ENCODE measurements at regions not wholly inside any gene's neighbourhood (a gene's known extent, or its start where the extent isn't known, plus 50 kb on each side); places are given as distances from the start of the nearest gene placed in this dataset.

DNA sequence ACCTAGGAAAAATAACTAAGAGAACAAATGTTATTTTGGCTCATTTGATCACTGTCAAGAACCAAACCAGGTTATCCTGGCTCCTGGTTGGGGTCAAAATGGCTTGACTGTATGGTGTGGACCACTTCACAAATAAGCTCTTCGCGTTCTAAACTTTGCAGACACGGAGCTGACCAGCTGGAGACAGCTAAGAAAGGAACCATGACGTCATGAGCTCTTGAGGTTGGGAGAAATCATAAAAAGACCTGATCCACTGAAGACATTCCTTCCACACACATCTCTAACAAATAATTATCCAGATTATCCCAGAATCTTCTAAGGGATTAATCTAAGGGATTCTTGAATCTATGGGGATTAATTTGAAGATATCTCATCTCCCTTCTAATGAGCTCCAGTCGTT is 321.5 kb upstream of the IGF1R start:
- H3K4me3 Mint-ChIP-seq (ENCODE audit: unreplicated experiment), result no peak overlapping the region
- H3K27ac Mint-ChIP-seq (ENCODE audit: unreplicated experiment), result no peak overlapping the region
- H3K27me3 ChIP-seq (replicated peaks; ENCODE audit: control insufficient read depth, insufficient read depth, low read length), result no peaks in the 10 kb centered on the region
- H3K9me3 Mint-ChIP-seq (ENCODE audit: unreplicated experiment), result no peaks in the 10 kb centered on the region
- no peaks in the 10 kb centered on the region for H3K9me3 ChIP-seq
- H3K27me3 Mint-ChIP-seq (ENCODE audit: insufficient read depth, unreplicated experiment), result peaks cover 8% of the 10 kb centered on the region
- DNase-seq, result no peak
- no TSS peak for BruUV-seq (replicated peaks)
- no peaks in the 10 kb centered on the region for H3K36me3 Mint-ChIP-seq (ENCODE audit: insufficient read depth, unreplicated experiment)
- H3K36me3 ChIP-seq (ENCODE audit: control insufficient read depth, insufficient read depth, low read length), result no peaks in the 10 kb centered on the region
- no peaks in the 10 kb centered on the region for H3K4me1 ChIP-seq
- H3K4me1 Mint-ChIP-seq (ENCODE audit: low read depth, unreplicated experiment), result no peaks in the 10 kb centered on the region
- TF ChIP-seq CTCF (IDR thresholded peaks at IDR 0.05; ENCODE audit: insufficient read depth in 1 of 2, low read depth in 1 of 2, low read length in 1 of 2, severe bottlenecking in 1 of 2, unreplicated experiment in 1 of 2), result no peak
- no peak overlapping the region for H3K4me3 ChIP-seq (ENCODE audit: low read depth, low read length)
- POLR2A ChIA-PET, result no interaction called here
- intact Hi-C loops (cut with micrococcal nuclease; ENCODE audit: unreplicated experiment), result no loop called here
- CTCF ChIA-PET, result no interaction called here

GRCh38 chr15:98330258-98330657 is 318.1 kb upstream of the IGF1R start:
- CTCF ChIA-PET, result no interaction called here
- H3K27ac Mint-ChIP-seq (ENCODE audit: unreplicated experiment), result no peak overlapping the region

DNA sequence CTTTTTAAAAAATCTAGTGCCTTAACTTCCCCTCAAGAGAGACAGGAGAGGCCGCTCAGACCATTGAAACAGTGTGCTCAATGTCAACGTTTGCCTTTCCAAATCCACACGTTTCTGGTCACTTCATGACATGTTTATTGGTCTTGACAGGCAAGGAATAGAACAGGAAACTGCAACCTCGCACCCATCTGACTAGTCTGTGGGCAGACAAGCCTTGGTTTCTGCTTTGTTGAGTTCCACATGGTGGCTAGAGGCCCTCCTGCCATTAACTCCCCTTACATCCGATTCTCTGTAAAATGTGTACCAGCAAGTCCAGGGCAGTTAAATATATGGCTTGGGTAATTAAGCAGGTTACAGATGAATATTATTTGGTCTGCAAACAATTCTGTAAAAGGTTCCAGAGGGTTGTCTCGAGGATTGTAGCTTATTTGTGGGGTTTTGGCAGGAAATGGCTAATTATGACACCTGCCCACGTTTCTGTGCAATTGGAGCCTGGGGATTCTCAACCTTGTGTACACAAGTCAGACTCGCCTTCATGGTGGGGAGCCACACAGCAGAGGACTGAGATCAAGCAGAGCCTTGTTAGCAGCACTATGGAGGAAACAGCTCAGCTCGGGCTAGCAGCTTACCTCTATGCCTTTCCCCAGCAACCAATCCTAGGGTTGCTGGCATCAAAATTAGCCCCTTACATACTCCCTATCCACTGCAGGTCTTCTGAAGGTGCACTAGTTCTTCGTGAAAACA is 317.5 kb upstream of the IGF1R start:
- H3K27me3 ChIP-seq (replicated peaks; ENCODE audit: control insufficient read depth, insufficient read depth, low read length), result no peaks in the 10 kb centered on the region
- Mint-ChIP-seq H3K27ac (ENCODE audit: unreplicated experiment) (no peak overlapping the region), H3K4me3 (ENCODE audit: unreplicated experiment) (no peak overlapping the region), H3K27me3 (ENCODE audit: insufficient read depth, unreplicated experiment) (peaks cover 19% of the 10 kb centered on the region), H3K4me1 (ENCODE audit: low read depth, unreplicated experiment) (no peaks in the 10 kb centered on the region), H3K9me3 (ENCODE audit: unreplicated experiment) (no peaks in the 10 kb centered on the region), H3K36me3 (ENCODE audit: insufficient read depth, unreplicated experiment) (no peaks in the 10 kb centered on the region)
- CTCF ChIA-PET, result no interaction called here
- POLR2A ChIA-PET, result no interaction called here
- no peaks in the 10 kb centered on the region for H3K4me1 ChIP-seq
- no peak for DNase-seq
- no peak for TF ChIP-seq CTCF (IDR thresholded peaks at IDR 0.05; ENCODE audit: insufficient read depth in 1 of 2, low read depth in 1 of 2, low read length in 1 of 2, severe bottlenecking in 1 of 2, unreplicated experiment in 1 of 2)
- H3K4me3 ChIP-seq (ENCODE audit: low read depth, low read length), result no peak overlapping the region
- H3K9me3 ChIP-seq, result no peaks in the 10 kb centered on the region
- intact Hi-C loops (cut with micrococcal nuclease; ENCODE audit: unreplicated experiment), result no loop called here
- BruUV-seq (replicated peaks), result no TSS peak
- no peaks in the 10 kb centered on the region for H3K36me3 ChIP-seq (ENCODE audit: control insufficient read depth, insufficient read depth, low read length)

More at GRCh38 chr15:98330258-98330657, 318.1 kb upstream of the IGF1R start:
- no peaks in the 10 kb centered on the region for H3K27me3 ChIP-seq (replicated peaks; ENCODE audit: control insufficient read depth, insufficient read depth, low read length)
- no peaks in the 10 kb centered on the region for H3K4me1 Mint-ChIP-seq (ENCODE audit: low read depth, unreplicated experiment)
- H3K4me1 ChIP-seq, result no peaks in the 10 kb centered on the region
- H3K36me3 Mint-ChIP-seq (ENCODE audit: insufficient read depth, unreplicated experiment), result no peaks in the 10 kb centered on the region
- H3K4me3 Mint-ChIP-seq (ENCODE audit: unreplicated experiment), result no peak overlapping the region
- intact Hi-C loops (cut with micrococcal nuclease; ENCODE audit: unreplicated experiment), result no loop called here
- no peak overlapping the region for H3K4me3 ChIP-seq (ENCODE audit: low read depth, low read length)
- no peak for DNase-seq
- no peak for TF ChIP-seq CTCF (IDR thresholded peaks at IDR 0.05; ENCODE audit: insufficient read depth in 1 of 2, low read depth in 1 of 2, low read length in 1 of 2, severe bottlenecking in 1 of 2, unreplicated experiment in 1 of 2)
- H3K9me3 Mint-ChIP-seq (ENCODE audit: unreplicated experiment), result no peaks in the 10 kb centered on the region
- POLR2A ChIA-PET, result no interaction called here
- BruUV-seq (replicated peaks), result no TSS peak
- H3K27me3 Mint-ChIP-seq (ENCODE audit: insufficient read depth, unreplicated experiment), result peaks cover 16% of the 10 kb centered on the region
- no peaks in the 10 kb centered on the region for H3K36me3 ChIP-seq (ENCODE audit: control insufficient read depth, insufficient read depth, low read length)
- no peaks in the 10 kb centered on the region for H3K9me3 ChIP-seq

Data from Caco-2 (cell line).